ENCODE measurements at regions not wholly inside any gene's neighbourhood (a gene's known extent, or its start where the extent isn't known, plus 50 kb on each side); places are given as distances from the start of the nearest gene placed in this dataset.

- TF ChIP-seq CTCF (IDR thresholded peaks at IDR 0.05; ENCODE audit: insufficient read depth, low read depth, low read length): no peak
- no peak overlapping the region for H3K4me3 ChIP-seq (ENCODE audit: low read depth, low read length)
- POLR2A ChIA-PET: no interaction called here
- H3K27me3 ChIP-seq (ENCODE audit: control insufficient read depth, insufficient read depth, low read length): no peaks in the 10 kb centered on the region
- CTCF ChIA-PET: no interaction called here
- DNase-seq (ENCODE audit: low read depth): no peak
- no peaks in the 10 kb centered on the region for H3K36me3 ChIP-seq (ENCODE audit: control insufficient read depth, insufficient read depth, low read length)
Measured at GRCh38 chr16:6059671-6060070, 962.1 kb upstream of the EEF2KMT start.

- ChIA-PET POLR2A (no interaction called here), CTCF (no interaction called here)
- no peak for TF ChIP-seq CTCF (IDR thresholded peaks at IDR 0.05; ENCODE audit: insufficient read depth, low read depth, low read length)
- H3K36me3 ChIP-seq (ENCODE audit: control insufficient read depth, insufficient read depth, low read length): no peaks in the 10 kb centered on the region
- no peaks in the 10 kb centered on the region for H3K27me3 ChIP-seq (ENCODE audit: control insufficient read depth, insufficient read depth, low read length)
- H3K4me3 ChIP-seq (ENCODE audit: low read depth, low read length): no peak overlapping the region
- no peak for DNase-seq (ENCODE audit: low read depth)
Measured at GRCh38 chr16:6057821-6058220, 960.2 kb upstream of the EEF2KMT start.

- POLR2A ChIA-PET: no interaction called here
- CTCF ChIA-PET: no interaction called here
- DNase-seq (ENCODE audit: low read depth): no peak
- no peak overlapping the region for H3K4me3 ChIP-seq (ENCODE audit: low read depth, low read length)
- no peak for TF ChIP-seq CTCF (IDR thresholded peaks at IDR 0.05; ENCODE audit: insufficient read depth, low read depth, low read length)
- no peaks in the 10 kb centered on the region for H3K36me3 ChIP-seq (ENCODE audit: control insufficient read depth, insufficient read depth, low read length)
- no peaks in the 10 kb centered on the region for H3K27me3 ChIP-seq (ENCODE audit: control insufficient read depth, insufficient read depth, low read length)
Measured at GRCh38 chr16:6048017-6048416, 950.4 kb upstream of the EEF2KMT start.

- no peak for DNase-seq (ENCODE audit: low read depth)
- Histone ChIP-seq H3K36me3 (ENCODE audit: control insufficient read depth, insufficient read depth, low read length) (no peaks in the 10 kb centered on the region), H3K4me3 (ENCODE audit: low read depth, low read length) (no peak overlapping the region), H3K27me3 (ENCODE audit: control insufficient read depth, insufficient read depth, low read length) (no peaks in the 10 kb centered on the region)
- ChIA-PET POLR2A (no interaction called here), CTCF (no interaction called here)
- TF ChIP-seq CTCF (IDR thresholded peaks at IDR 0.05; ENCODE audit: insufficient read depth, low read depth, low read length): no peak
Measured at GRCh38 chr16:6047325-6047724, 949.7 kb upstream of the EEF2KMT start.

- CTCF ChIA-PET: no interaction called here
- POLR2A ChIA-PET: no interaction called here
- no peak for DNase-seq (ENCODE audit: low read depth)
- Histone ChIP-seq H3K36me3 (ENCODE audit: control insufficient read depth, insufficient read depth, low read length) (no peaks in the 10 kb centered on the region), H3K27me3 (ENCODE audit: control insufficient read depth, insufficient read depth, low read length) (no peaks in the 10 kb centered on the region), H3K4me3 (ENCODE audit: low read depth, low read length) (no peak overlapping the region)
- TF ChIP-seq CTCF (IDR thresholded peaks at IDR 0.05; ENCODE audit: insufficient read depth, low read depth, low read length): no peak
Measured at GRCh38 chr16:6038941-6039645, 941.5 kb upstream of the EEF2KMT start.
